CD4-positive, alpha-beta T cell treated with Interleukin-6 at 100 ng/mL for 8 hours (primary cell): ENCODE measurements at regions not wholly inside any gene's neighbourhood (a gene's known extent, or its start where the extent isn't known, plus 50 kb on each side); places are given as distances from the start of the nearest gene placed in this dataset.

Experiments used
- DNase-seq: peaks from one replicate; pipeline ENCODE4 v3.0.0-alpha.2; 2020; ENCODE audit warnings: mixed read lengths, low spot score

GRCh38 chr20:57914205-57914604 is 204.4 kb upstream of the PMEPA1 start:
- no peak for DNase-seq

- no peak for DNase-seq
Measured at GRCh38 chr20:57913156-57913930, 203.5 kb upstream of the PMEPA1 start.

GRCh38 chr20:57912227-57912582 is 202.4 kb upstream of the PMEPA1 start:
- no peak for DNase-seq

GRCh38 chr20:57911512-57912226 is 201.9 kb upstream of the PMEPA1 start:
- DNase-seq: no peak

- no peak for DNase-seq
Measured at GRCh38 chr20:57910716-57911115, 200.9 kb upstream of the PMEPA1 start.

GRCh38 chr20:57909763-57910331 is 200.0 kb upstream of the PMEPA1 start:
- no peak for DNase-seq

GRCh38 chr20:57908704-57909630 is 199.2 kb upstream of the PMEPA1 start:
- DNase-seq: no peak

- no peak for DNase-seq
Measured at GRCh38 chr20:57908226-57908625, 198.4 kb upstream of the PMEPA1 start.

GRCh38 chr20:57907131-57908000 is 197.6 kb upstream of the PMEPA1 start:
- no peak for DNase-seq

GRCh38 chr20:57905448-57905847 is 195.6 kb upstream of the PMEPA1 start:
- DNase-seq: no peak

- DNase-seq: no peak
Measured at GRCh38 chr20:57904314-57905105, 194.7 kb upstream of the PMEPA1 start.

- DNase-seq: no peak
Measured at GRCh38 chr20:57902473-57902872, 192.7 kb upstream of the PMEPA1 start.

GRCh38 chr20:57901526-57901925 is 191.7 kb upstream of the PMEPA1 start:
- no peak for DNase-seq

- DNase-seq: no peak
Measured at GRCh38 chr20:57900226-57900905, 190.6 kb upstream of the PMEPA1 start.

- no peak for DNase-seq
Measured at GRCh38 chr20:57899554-57899953, 189.7 kb upstream of the PMEPA1 start.

- DNase-seq: no peak
Measured at GRCh38 chr20:57898332-57898731, 188.5 kb upstream of the PMEPA1 start.

GRCh38 chr20:57897891-57898290 is 188.1 kb upstream of the PMEPA1 start:
- no peak for DNase-seq

GRCh38 chr20:57897156-57897874 is 187.5 kb upstream of the PMEPA1 start:
- DNase-seq: no peak

GRCh38 chr20:57896563-57896962 is 186.7 kb upstream of the PMEPA1 start:
- no peak for DNase-seq
